A673 (cell line): ENCODE measurements at regions not wholly inside any gene's neighbourhood (a gene's known extent, or its start where the extent isn't known, plus 50 kb on each side); places are given as distances from the start of the nearest gene placed in this dataset.
A peak's percentile ranks its signal among the peaks of the same experiment; 100 is the strongest.

ENCODE experiments used
- BruUV-seq: library from RNA; stranded (reverse); fragments of 400-500 nt; replicated peaks from 2 replicates; lab custom pipeline; 2021; lab: Mats Ljungman, UMichigan
- CTCF ChIA-PET: fragments of 300-600 bp; sonication (Branson Sonifier 250); formaldehyde crosslinking; loops from one replicate; lab custom pipeline; 2022; ENCODE audit warnings: antibody characterized with exemption; lab: Charles Lee
- POLR2A ChIA-PET: fragments of 300-600 bp; sonication (Branson Sonifier 250); formaldehyde crosslinking; loops from one replicate; lab custom pipeline; 2022; ENCODE audit warnings: antibody characterized with exemption; ENCODE audit not compliant: low non-redundant PET; lab: Charles Lee
- DNase-seq: peaks from one replicate; pipeline ENCODE4 v3.0.0-alpha.2; 2015; ENCODE audit warnings: low spot score
- H3K27ac ChIP-seq: fragments of 200-600 bp; sonication (generic); 2 replicates; pipeline ENCODE4 v1.5.1; 2016; ENCODE audit warnings: mixed run types, low read depth, mild to moderate bottlenecking, mixed read lengths, antibody characterized with exemption, low read length; ENCODE audit not compliant: poor library complexity, severe bottlenecking
- H3K27me3 ChIP-seq: fragments of 200-600 bp; sonication (generic); replicated peaks from 2 replicates; pipeline ENCODE4 v1.6.1; 2017; ENCODE audit warnings: mixed run types, low read depth, mild to moderate bottlenecking, mixed read lengths, antibody characterized with exemption, low read length; ENCODE audit not compliant: insufficient read depth, poor library complexity
- H3K36me3 ChIP-seq: fragments of 200-600 bp; sonication (generic); 2 replicates; pipeline ENCODE4 v1.6.1; 2016; ENCODE audit warnings: mixed run types, mild to moderate bottlenecking, mixed read lengths, antibody characterized with exemption, low read length; ENCODE audit not compliant: insufficient read depth, poor library complexity, severe bottlenecking
- H3K4me1 ChIP-seq: fragments of 200-600 bp; sonication (generic); 2 replicates; pipeline ENCODE4 v1.6.1; 2017; ENCODE audit warnings: mixed run types, mild to moderate bottlenecking, mixed read lengths, antibody characterized with exemption, low read length; ENCODE audit not compliant: insufficient read depth, poor library complexity, severe bottlenecking
- H3K4me3 ChIP-seq: fragments of 200-600 bp; sonication (generic); 2 replicates; pipeline ENCODE4 v1.5.1; 2016; ENCODE audit warnings: low read depth, mixed run types, mild to moderate bottlenecking, mixed read lengths, low read length; ENCODE audit not compliant: poor library complexity, severe bottlenecking
- H3K9me3 ChIP-seq: fragments of 200-600 bp; sonication (generic); 2 replicates; pipeline ENCODE4 v1.6.1; 2016; ENCODE audit warnings: mixed run types, low read depth, mild to moderate bottlenecking, mixed read lengths, antibody characterized with exemption, low read length; ENCODE audit not compliant: poor library complexity, severe bottlenecking
- EZH2 ChIP-seq: fragments of 200-600 bp; sonication (generic); IDR thresholded peaks from 2 replicates; pipeline ENCODE4 v1.6.1; 2017; ENCODE audit warnings: borderline replicate concordance, low read depth, mild to moderate bottlenecking, mixed read lengths, antibody characterized with exemption, low read length; ENCODE audit not compliant: poor library complexity, severe bottlenecking
- intact Hi-C: fragments of 100-400 bp; cut with micrococcal nuclease; formaldehyde crosslinking; loops from one replicate; pipeline ENCODE4 v1.10.0; 2022; ENCODE audit not compliant: unreplicated experiment
- TF ChIP-seq, protein P1 (sequence below): fragments of 300-800, 200-600 bp; sonication (generic); conservative IDR thresholded peaks from 2 replicates; pipeline ENCODE4 v1.5.1; 2017; ENCODE audit warnings: low read depth, mild to moderate bottlenecking, antibody characterized with exemption, low read length, moderate library complexity, mixed read lengths

GRCh38 chr12:19882346-19882745 lies 443.1 kb downstream of the AEBP2 start:
- no peak overlapping the region for H3K27ac ChIP-seq
- DNase-seq = no peak
- TF ChIP-seq, protein P1, sequence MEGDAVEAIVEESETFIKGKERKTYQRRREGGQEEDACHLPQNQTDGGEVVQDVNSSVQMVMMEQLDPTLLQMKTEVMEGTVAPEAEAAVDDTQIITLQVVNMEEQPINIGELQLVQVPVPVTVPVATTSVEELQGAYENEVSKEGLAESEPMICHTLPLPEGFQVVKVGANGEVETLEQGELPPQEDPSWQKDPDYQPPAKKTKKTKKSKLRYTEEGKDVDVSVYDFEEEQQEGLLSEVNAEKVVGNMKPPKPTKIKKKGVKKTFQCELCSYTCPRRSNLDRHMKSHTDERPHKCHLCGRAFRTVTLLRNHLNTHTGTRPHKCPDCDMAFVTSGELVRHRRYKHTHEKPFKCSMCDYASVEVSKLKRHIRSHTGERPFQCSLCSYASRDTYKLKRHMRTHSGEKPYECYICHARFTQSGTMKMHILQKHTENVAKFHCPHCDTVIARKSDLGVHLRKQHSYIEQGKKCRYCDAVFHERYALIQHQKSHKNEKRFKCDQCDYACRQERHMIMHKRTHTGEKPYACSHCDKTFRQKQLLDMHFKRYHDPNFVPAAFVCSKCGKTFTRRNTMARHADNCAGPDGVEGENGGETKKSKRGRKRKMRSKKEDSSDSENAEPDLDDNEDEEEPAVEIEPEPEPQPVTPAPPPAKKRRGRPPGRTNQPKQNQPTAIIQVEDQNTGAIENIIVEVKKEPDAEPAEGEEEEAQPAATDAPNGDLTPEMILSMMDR = no peak
- TF ChIP-seq EZH2 = no peak
- H3K36me3 ChIP-seq = no peaks in the 10 kb centered on the region
- POLR2A ChIA-PET = no interaction called here
- CTCF ChIA-PET = no interaction called here
- H3K4me1 ChIP-seq = no peaks in the 10 kb centered on the region
- no peaks in the 10 kb centered on the region for H3K9me3 ChIP-seq
- BruUV-seq = no TSS peak
- intact Hi-C loops = no loop called here
- H3K27me3 ChIP-seq = no peaks in the 10 kb centered on the region
- no peak overlapping the region for H3K4me3 ChIP-seq

GRCh38 chr12:19884021-19884492 lies 444.8 kb downstream of the AEBP2 start:
- Histone ChIP-seq H3K4me3 (no peak overlapping the region), H3K9me3 (no peaks in the 10 kb centered on the region), H3K36me3 (no peaks in the 10 kb centered on the region), H3K4me1 (no peaks in the 10 kb centered on the region), H3K27me3 (no peaks in the 10 kb centered on the region), H3K27ac (no peak overlapping the region)
- ChIA-PET CTCF (no interaction called here), POLR2A (no interaction called here)
- BruUV-seq = no TSS peak
- DNase-seq = peak; percentile 18
- intact Hi-C loops = no loop called here
- TF ChIP-seq EZH2 = no peak
- TF ChIP-seq, protein P1 = no peak

GRCh38 chr12:19885093-19885812 lies 446.0 kb downstream of the AEBP2 start:
- TF ChIP-seq, protein P1 = no peak
- TF ChIP-seq EZH2 = no peak

More at GRCh38 chr12:19885093-19885812, 446.0 kb downstream of the AEBP2 start:
- no peaks in the 10 kb centered on the region for H3K4me1 ChIP-seq
- H3K27me3 ChIP-seq = no peaks in the 10 kb centered on the region
- H3K9me3 ChIP-seq = no peaks in the 10 kb centered on the region
- DNase-seq = no peak
- intact Hi-C loops = no loop called here
- BruUV-seq = no TSS peak
- ChIA-PET POLR2A (no interaction called here), CTCF (no interaction called here)
- H3K36me3 ChIP-seq = no peaks in the 10 kb centered on the region
- H3K4me3 ChIP-seq = no peak overlapping the region
- H3K27ac ChIP-seq = no peak overlapping the region
